CD8-positive, alpha-beta memory T cell (primary cell): ENCODE measurements at regions not wholly inside any gene's neighbourhood (a gene's known extent, or its start where the extent isn't known, plus 50 kb on each side); places are given as distances from the start of the nearest gene placed in this dataset.

Experiments used
- CTCF ChIA-PET: fragments of 350-600 bp; sonication (Branson Sonifier 250); formaldehyde crosslinking; loops from one replicate; lab custom pipeline; 2021; ENCODE audit warnings: antibody characterized with exemption; lab: Charles Lee
- POLR2A ChIA-PET: fragments of 350-600 bp; sonication (Branson Sonifier 250); formaldehyde crosslinking; loops from one replicate; lab custom pipeline; 2021; ENCODE audit warnings: antibody characterized with exemption; lab: Charles Lee
- DNase-seq, 5 donors: peaks; one replicate each; pipeline versions ENCODE4 v3.0.0 to v3.0.0-alpha.2; 2020 to 2022; ENCODE audit warnings: mixed read lengths in 1 of 5
- H3K27ac ChIP-seq: one replicate; pipeline ENCODE4 v1.7.0; 2013; ENCODE audit warnings: low read depth, mild to moderate bottlenecking, low read length, moderate library complexity
- H3K27me3 ChIP-seq: 2 replicates; pipeline ENCODE4 v1.7.0; 2013; ENCODE audit warnings: low read length, mild to moderate bottlenecking; ENCODE audit not compliant: insufficient read depth, poor library complexity, severe bottlenecking
- H3K36me3 ChIP-seq: 2 replicates; pipeline ENCODE4 v1.7.0; 2013; ENCODE audit warnings: mild to moderate bottlenecking, low read length, moderate library complexity; ENCODE audit not compliant: insufficient read depth
- H3K4me1 ChIP-seq: 2 replicates; pipeline ENCODE4 v1.7.0; 2013; ENCODE audit warnings: mild to moderate bottlenecking, low read length, moderate library complexity; ENCODE audit not compliant: insufficient read depth
- H3K4me3 ChIP-seq: 2 replicates; pipeline ENCODE4 v1.7.0; 2013; ENCODE audit warnings: mild to moderate bottlenecking, low read length
- H3K9me3 ChIP-seq: 2 replicates; pipeline ENCODE4 v1.7.0; 2013; ENCODE audit warnings: mild to moderate bottlenecking, low read length
- H3K27ac Mint-ChIP-seq, 8 donors: one replicate each; pipeline ENCODE4 v1.8.0; 2020 to 2021; ENCODE audit warnings: mixed read lengths in 8 of 8, mild to moderate bottlenecking in 6 of 8, inconsistent platforms in 3 of 8, moderate library complexity in 3 of 8
- H3K27me3 Mint-ChIP-seq, 2 donors: one replicate each; pipeline ENCODE4 v1.8.0; 2020 to 2021; ENCODE audit warnings: mixed read lengths in 2 of 2, mild to moderate bottlenecking in 1 of 2, moderate library complexity in 1 of 2
- H3K36me3 Mint-ChIP-seq, 3 donors: one replicate each; pipeline ENCODE4 v1.8.0; 2020 to 2021; ENCODE audit warnings: mixed read lengths in 3 of 3, inconsistent platforms in 1 of 3, mild to moderate bottlenecking in 1 of 3
- H3K4me1 Mint-ChIP-seq, 3 donors: one replicate each; pipeline ENCODE4 v1.8.0; 2020 to 2021; ENCODE audit warnings: mixed read lengths in 3 of 3, inconsistent platforms in 1 of 3, mild to moderate bottlenecking in 1 of 3
- H3K4me3 Mint-ChIP-seq, 7 donors: one replicate each; pipeline ENCODE4 v1.8.0; 2020 to 2021; ENCODE audit warnings: mixed read lengths in 7 of 7, mild to moderate bottlenecking in 6 of 7, moderate library complexity in 4 of 7, inconsistent platforms in 2 of 7
- H3K9me3 Mint-ChIP-seq, 5 donors: one replicate each; pipeline ENCODE4 v1.8.0; 2020 to 2022; ENCODE audit warnings: mixed read lengths in 5 of 5, mild to moderate bottlenecking in 3 of 5, moderate library complexity in 2 of 5, inconsistent platforms in 1 of 5

- no peaks in the 10 kb centered on the region for H3K9me3 ChIP-seq
- no peaks in the 10 kb centered on the region for H3K9me3 Mint-ChIP-seq
- no peaks in the 10 kb centered on the region for H3K27me3 ChIP-seq
- CTCF ChIA-PET = interaction anchor here (1.2 to 2.3 kb wide), 2 partner anchors 9 to 31 kb away, joined by 3 to 9 read pairs; no protein-coding TSS in a partner anchor
- no peaks in the 10 kb centered on the region for H3K27me3 Mint-ChIP-seq
- H3K27ac ChIP-seq = no peak overlapping the region
- no peak overlapping the region for H3K27ac Mint-ChIP-seq
- peaks cover 0 to 3% (median 3%) of the 10 kb centered on the region in 3 donors for H3K4me1 Mint-ChIP-seq
- no peaks in the 10 kb centered on the region for H3K36me3 Mint-ChIP-seq
- H3K4me3 Mint-ChIP-seq = no peak overlapping the region
- POLR2A ChIA-PET = no interaction called here
- H3K4me1 ChIP-seq = no peaks in the 10 kb centered on the region
- DNase-seq = no peak
- no peak overlapping the region for H3K4me3 ChIP-seq
- no peaks in the 10 kb centered on the region for H3K36me3 ChIP-seq
These were observed 138.0 kb downstream of the ZNF674 start for GRCh38 chrX:46407036-46407752.

- H3K9me3 ChIP-seq = no peaks in the 10 kb centered on the region
- Mint-ChIP-seq H3K4me3 (no peak overlapping the region), H3K27me3 (peaks cover 0 to 2% of the 10 kb centered on the region in 2 donors), H3K36me3 (no peaks in the 10 kb centered on the region), H3K4me1 (peaks cover 0 to 3% (median 3%) of the 10 kb centered on the region in 3 donors), H3K9me3 (no peaks in the 10 kb centered on the region), H3K27ac (no peak overlapping the region)
- no peak for DNase-seq
- no peak overlapping the region for H3K4me3 ChIP-seq
- H3K27ac ChIP-seq = no peak overlapping the region
- no peaks in the 10 kb centered on the region for H3K4me1 ChIP-seq
- ChIA-PET POLR2A (no interaction called here), CTCF (no interaction called here)
- H3K36me3 ChIP-seq = no peaks in the 10 kb centered on the region
- H3K27me3 ChIP-seq = no peaks in the 10 kb centered on the region
These were observed 140.4 kb downstream of the ZNF674 start for GRCh38 chrX:46404774-46405173.

- no peaks in the 10 kb centered on the region for H3K36me3 ChIP-seq
- peaks cover 0 to 2% of the 10 kb centered on the region in 2 donors for H3K27me3 Mint-ChIP-seq
- CTCF ChIA-PET = no interaction called here
- no peak overlapping the region for H3K4me3 Mint-ChIP-seq
- no peaks in the 10 kb centered on the region for H3K36me3 Mint-ChIP-seq
- no peaks in the 10 kb centered on the region for H3K9me3 Mint-ChIP-seq
- no peak overlapping the region for H3K27ac ChIP-seq
- no peaks in the 10 kb centered on the region for H3K9me3 ChIP-seq
- no peaks in the 10 kb centered on the region for H3K27me3 ChIP-seq
- no peaks in the 10 kb centered on the region for H3K4me1 Mint-ChIP-seq
- H3K4me1 ChIP-seq = no peaks in the 10 kb centered on the region
- H3K4me3 ChIP-seq = no peak overlapping the region
- POLR2A ChIA-PET = no interaction called here
- DNase-seq = no peak
- no peak overlapping the region for H3K27ac Mint-ChIP-seq
These were observed 144.4 kb downstream of the ZNF674 start for GRCh38 chrX:46400530-46401443.

- H3K36me3 ChIP-seq = no peaks in the 10 kb centered on the region
- POLR2A ChIA-PET = no interaction called here
- H3K4me1 Mint-ChIP-seq = no peaks in the 10 kb centered on the region
- CTCF ChIA-PET = interaction anchor here (1.8 kb wide), 1 partner anchor 10 kb away, joined by 9 read pairs; no protein-coding TSS in a partner anchor
- no peaks in the 10 kb centered on the region for H3K36me3 Mint-ChIP-seq
- H3K4me3 ChIP-seq = no peak overlapping the region
- no peaks in the 10 kb centered on the region for H3K9me3 Mint-ChIP-seq
- no peak overlapping the region for H3K27ac Mint-ChIP-seq
- no peak for DNase-seq
- H3K27ac ChIP-seq = no peak overlapping the region
- H3K4me3 Mint-ChIP-seq = no peak overlapping the region
- H3K4me1 ChIP-seq = no peaks in the 10 kb centered on the region
- H3K27me3 Mint-ChIP-seq = peaks cover 0 to 2% of the 10 kb centered on the region in 2 donors
- no peaks in the 10 kb centered on the region for H3K9me3 ChIP-seq
- no peaks in the 10 kb centered on the region for H3K27me3 ChIP-seq
These were observed 146.3 kb downstream of the ZNF674 start for GRCh38 chrX:46398874-46399273.

- ChIA-PET POLR2A (no interaction called here), CTCF (interaction anchor here (1.8 kb wide), 1 partner anchor 10 kb away, joined by 9 read pairs; no protein-coding TSS in a partner anchor)
- Histone ChIP-seq H3K27me3 (no peaks in the 10 kb centered on the region), H3K9me3 (no peaks in the 10 kb centered on the region), H3K27ac (no peak overlapping the region), H3K4me3 (no peak overlapping the region), H3K4me1 (no peaks in the 10 kb centered on the region), H3K36me3 (no peaks in the 10 kb centered on the region)
- Mint-ChIP-seq H3K27ac (no peak overlapping the region), H3K27me3 (peaks cover 0 to 2% of the 10 kb centered on the region in 2 donors), H3K4me3 (no peak overlapping the region), H3K4me1 (no peaks in the 10 kb centered on the region), H3K9me3 (no peaks in the 10 kb centered on the region), H3K36me3 (no peaks in the 10 kb centered on the region)
- no peak for DNase-seq
These were observed 147.1 kb downstream of the ZNF674 start for GRCh38 chrX:46398126-46398525.

- Histone ChIP-seq H3K4me1 (no peaks in the 10 kb centered on the region), H3K4me3 (no peak overlapping the region), H3K27me3 (no peaks in the 10 kb centered on the region), H3K36me3 (no peaks in the 10 kb centered on the region), H3K9me3 (no peaks in the 10 kb centered on the region), H3K27ac (no peak overlapping the region)
- Mint-ChIP-seq H3K4me1 (no peaks in the 10 kb centered on the region), H3K4me3 (no peak overlapping the region), H3K27ac (no peak overlapping the region), H3K9me3 (no peaks in the 10 kb centered on the region), H3K27me3 (peaks cover 4 to 18% of the 10 kb centered on the region in 2 donors), H3K36me3 (no peaks in the 10 kb centered on the region)
- ChIA-PET CTCF (no interaction called here), POLR2A (no interaction called here)
- no peak for DNase-seq
These were observed 158.7 kb downstream of the ZNF674 start for GRCh38 chrX:46386511-46386910.

GRCh38 chrX:46383006-46383405 is 162.2 kb downstream of the ZNF674 start:
- Histone ChIP-seq H3K9me3 (no peaks in the 10 kb centered on the region), H3K36me3 (no peaks in the 10 kb centered on the region), H3K4me3 (no peak overlapping the region), H3K27ac (no peak overlapping the region), H3K4me1 (no peaks in the 10 kb centered on the region), H3K27me3 (no peaks in the 10 kb centered on the region)
- H3K36me3 Mint-ChIP-seq = no peaks in the 10 kb centered on the region
- ChIA-PET CTCF (no interaction called here), POLR2A (no interaction called here)
- no peaks in the 10 kb centered on the region for H3K9me3 Mint-ChIP-seq
- H3K4me3 Mint-ChIP-seq = no peak overlapping the region
- H3K27me3 Mint-ChIP-seq = peaks cover 5 to 17% of the 10 kb centered on the region in 2 donors
- no peak overlapping the region for H3K27ac Mint-ChIP-seq
- H3K4me1 Mint-ChIP-seq = no peaks in the 10 kb centered on the region
- DNase-seq = no peak

- H3K36me3 ChIP-seq = no peaks in the 10 kb centered on the region
- no peak overlapping the region for H3K27ac ChIP-seq
- Mint-ChIP-seq H3K4me1 (no peaks in the 10 kb centered on the region), H3K36me3 (no peaks in the 10 kb centered on the region), H3K9me3 (no peaks in the 10 kb centered on the region), H3K27me3 (peaks cover 4 to 17% of the 10 kb centered on the region in 2 donors), H3K4me3 (no peak overlapping the region), H3K27ac (no peak overlapping the region)
- ChIA-PET CTCF (no interaction called here), POLR2A (no interaction called here)
- no peaks in the 10 kb centered on the region for H3K4me1 ChIP-seq
- no peak for DNase-seq
- no peaks in the 10 kb centered on the region for H3K9me3 ChIP-seq
- no peaks in the 10 kb centered on the region for H3K27me3 ChIP-seq
- H3K4me3 ChIP-seq = no peak overlapping the region
These were observed 162.6 kb downstream of the ZNF674 start for GRCh38 chrX:46382595-46382994.
